Inflammatory macrophage treated with lipopolysaccharide for 4 hours (primary cell): ENCODE measurements at regions not wholly inside any gene's neighbourhood (a gene's known extent, or its start where the extent isn't known, plus 50 kb on each side); places are given as distances from the start of the nearest gene placed in this dataset.

ENCODE experiments used
- DNase-seq: peaks from one replicate; pipeline ENCODE4 v3.0.0-alpha.2; 2020

DNA sequence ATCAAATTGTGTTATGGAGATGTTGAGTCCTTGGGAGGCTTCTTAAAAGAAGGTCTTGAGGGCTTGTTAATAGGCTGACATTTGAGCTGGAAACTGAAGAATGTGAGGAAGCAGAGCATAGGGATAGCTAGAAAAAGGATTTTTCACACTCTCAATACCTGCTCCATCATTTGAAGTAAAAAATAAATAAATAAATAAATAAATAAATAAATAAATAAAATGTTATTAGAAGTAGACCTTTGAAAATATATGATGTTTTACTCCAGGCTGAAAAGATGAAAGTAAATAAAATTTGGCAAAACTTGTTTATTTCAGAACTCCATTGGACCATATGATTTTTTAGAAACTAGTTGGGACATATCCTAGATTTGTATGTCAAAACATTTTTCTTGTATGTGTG, 1757.8 kb upstream of the TENM3 start:
- no peak for DNase-seq

- no peak for DNase-seq
These were observed 1756.9 kb upstream of the TENM3 start for GRCh38 chr4:180486342-180486741.

DNA sequence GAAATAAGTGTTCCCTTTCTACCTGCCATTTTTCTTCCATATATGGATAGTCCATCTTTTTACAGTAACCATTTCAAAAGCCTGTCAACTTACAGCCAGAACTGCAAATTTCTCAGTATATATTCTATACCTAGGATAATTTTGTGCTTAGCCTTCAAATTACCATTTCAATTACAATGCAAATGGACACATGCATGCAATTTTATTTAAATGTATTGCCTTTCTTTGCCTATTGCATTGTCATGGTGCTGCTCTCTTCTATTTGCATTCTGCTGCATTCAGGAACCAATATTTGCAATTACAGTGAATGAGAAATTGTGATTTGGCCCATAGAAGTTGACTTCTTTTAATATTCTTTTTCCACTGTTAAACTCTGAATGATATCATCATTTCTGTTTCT, 1753.4 kb upstream of the TENM3 start:
- no peak for DNase-seq

DNA sequence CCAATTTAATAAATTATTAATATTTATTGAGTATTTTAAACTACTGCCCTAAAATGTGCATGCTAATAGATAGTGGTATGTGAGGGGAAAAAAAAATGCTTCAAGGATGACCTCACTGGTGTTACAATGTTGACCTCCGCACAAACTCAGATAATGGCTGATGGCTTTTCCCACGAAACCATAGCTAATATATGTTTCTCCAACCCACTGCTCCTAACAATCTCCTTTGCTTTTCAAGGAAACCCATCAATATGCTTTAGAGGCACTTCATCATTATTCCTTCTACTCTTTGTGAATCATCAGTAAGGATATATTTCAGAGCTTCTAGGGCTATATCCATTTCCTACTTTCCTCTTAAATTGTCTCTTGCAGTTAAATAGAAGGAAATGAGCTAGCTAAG, 1752.0 kb upstream of the TENM3 start:
- DNase-seq, result no peak

DNA sequence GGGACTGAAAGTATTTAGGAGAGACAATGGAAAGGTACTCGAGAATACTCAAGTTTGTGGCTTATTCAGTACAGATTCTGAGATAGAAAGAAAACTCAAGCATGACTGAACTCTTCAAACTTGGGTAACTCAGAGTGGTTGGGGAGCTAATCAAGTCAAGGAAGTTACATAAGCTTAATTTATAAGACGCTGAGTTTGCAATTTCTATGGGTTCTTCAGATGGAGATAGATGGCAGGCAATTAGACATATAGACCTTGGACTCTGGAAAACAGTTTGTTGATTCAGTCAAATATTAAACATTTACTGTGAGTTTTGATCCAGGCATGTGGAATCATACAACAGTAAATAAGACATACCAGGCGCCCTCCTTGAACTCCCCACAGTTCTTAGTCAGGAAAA, 1749.9 kb upstream of the TENM3 start:
- DNase-seq, result no peak

- no peak for DNase-seq
These were observed 1743.0 kb upstream of the TENM3 start for GRCh38 chr4:180500154-180500553.

GRCh38 chr4:180512801-180513475, 1730.3 kb upstream of the TENM3 start:
- no peak for DNase-seq

DNA sequence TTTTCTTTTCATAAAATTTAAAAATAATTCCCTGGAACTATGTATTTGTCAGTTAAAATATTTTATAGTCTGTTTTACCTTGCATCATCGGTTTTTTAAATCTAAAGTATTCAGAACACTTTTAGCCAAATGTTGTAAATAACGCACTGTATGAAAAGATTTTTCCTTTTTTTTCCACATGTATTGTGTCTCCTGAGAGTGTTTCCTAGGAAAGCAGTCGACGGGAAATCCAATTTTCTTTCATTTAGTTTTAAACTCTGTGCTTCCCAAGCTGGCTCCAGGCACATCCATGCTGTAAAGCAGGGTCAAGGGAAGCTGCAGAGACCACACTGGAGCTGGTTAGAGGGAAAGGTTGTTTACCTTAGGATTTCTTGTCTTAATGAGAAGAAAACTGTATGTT, 1724.3 kb upstream of the TENM3 start:
- DNase-seq, result no peak

GRCh38 chr4:180521181-180521580, 1722.0 kb upstream of the TENM3 start:
- DNase-seq, result no peak

DNA sequence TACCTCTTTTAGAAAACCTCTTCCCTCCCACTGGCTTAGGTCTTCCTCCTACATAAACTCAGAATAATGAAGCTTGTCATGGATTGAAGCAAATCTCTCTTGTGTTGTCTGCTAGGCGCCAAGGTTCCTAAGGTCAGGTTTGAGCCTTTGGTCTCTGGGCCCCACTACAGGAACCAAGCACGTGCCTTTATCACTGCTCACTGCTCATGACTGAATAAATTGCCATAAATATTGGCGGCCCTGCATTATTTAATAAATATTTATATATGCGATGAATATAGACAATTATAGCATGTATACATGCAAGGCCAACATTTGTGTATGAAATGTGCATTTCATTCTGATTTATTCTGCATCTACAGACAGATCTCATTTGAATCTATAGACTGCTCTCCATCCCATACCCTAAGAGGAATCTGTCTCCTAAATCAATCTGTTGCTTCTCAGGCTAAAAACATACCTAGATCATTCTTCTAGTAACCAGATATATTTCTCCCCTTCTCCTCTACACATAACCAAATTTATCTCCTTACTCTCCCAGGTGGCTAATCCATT, 1717.6 kb upstream of the TENM3 start:
- DNase-seq, result no peak

DNA sequence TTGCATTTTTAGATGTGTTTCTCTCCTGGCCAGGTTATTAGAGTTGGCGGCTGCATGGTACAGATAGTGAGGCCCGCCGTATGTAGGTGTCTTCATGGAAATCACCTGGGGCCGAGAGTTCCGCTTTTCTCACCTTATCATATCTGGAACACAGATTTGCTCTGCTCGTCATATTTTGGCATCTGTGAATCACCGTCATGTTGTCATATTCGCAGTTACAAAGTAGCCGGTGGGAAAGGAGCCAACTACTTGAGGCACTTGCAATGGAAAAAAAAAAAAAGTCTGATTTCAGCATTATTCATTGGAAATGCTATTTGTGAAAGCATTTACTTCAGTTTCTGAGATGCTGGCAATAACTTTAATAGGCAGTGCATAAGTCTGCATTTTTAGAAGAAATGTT, 1715.2 kb upstream of the TENM3 start:
- DNase-seq, result no peak

DNA sequence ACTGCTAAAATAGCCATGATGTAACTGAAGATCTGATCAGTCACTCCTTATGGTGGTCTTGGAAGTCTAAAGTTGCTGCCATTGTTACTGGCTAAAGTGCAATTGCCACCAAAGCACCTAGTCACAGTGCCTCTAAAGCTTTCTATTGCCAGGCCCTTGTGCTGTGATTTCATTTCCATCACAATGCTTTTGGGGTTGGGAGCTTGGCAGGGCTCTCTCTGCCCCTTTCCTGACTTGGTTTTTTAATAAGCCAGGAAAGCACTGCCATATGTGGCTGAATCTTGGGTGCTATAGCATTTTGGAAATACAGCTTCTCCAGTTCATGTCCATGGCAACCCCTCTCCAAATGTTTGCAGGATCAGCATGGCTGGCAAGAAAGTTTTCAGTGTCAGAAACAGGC, 1712.4 kb upstream of the TENM3 start:
- no peak for DNase-seq

- no peak for DNase-seq
These were observed 1710.5 kb upstream of the TENM3 start for GRCh38 chr4:180532691-180533090.

GRCh38 chr4:180538384-180539057, 1704.7 kb upstream of the TENM3 start:
- DNase-seq, result no peak

DNA sequence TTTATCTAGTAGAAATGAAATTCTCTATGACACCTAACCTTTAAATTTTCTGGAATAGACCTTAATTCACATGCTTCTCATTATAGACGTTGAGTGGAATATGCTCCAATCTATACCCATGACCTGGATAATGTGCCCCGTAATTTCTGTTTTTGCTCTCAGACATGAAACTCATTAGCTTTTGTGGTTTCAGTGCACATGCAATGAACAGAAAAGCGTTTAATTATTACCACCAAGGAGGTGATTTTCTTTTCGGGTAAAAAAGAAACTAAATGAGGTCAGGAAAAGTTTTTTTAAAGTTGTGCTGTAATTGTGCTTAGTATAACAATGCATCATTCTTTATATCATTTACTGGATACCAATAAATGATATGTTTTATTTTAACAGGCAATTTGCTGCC, 1703.9 kb upstream of the TENM3 start:
- DNase-seq, result no peak

DNA sequence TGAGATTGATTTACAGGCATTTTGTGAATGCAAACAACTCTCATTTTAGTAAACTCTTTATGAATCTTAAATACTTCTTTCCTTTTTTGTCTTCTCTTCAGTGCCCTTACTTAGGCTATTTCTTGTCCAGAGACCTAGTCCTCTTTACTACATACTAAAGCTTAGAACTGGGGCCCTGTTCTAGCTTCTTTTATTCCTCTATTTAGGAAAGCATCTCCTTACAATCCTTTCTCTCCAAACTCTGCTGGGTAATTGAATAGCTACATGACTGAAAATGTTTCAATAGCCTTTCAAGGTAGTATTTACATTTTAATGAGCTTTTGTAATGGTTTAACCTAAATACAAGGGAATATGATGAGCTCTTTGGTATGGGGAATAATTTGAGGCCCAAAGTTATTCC, 1701.5 kb upstream of the TENM3 start:
- no peak for DNase-seq

DNA sequence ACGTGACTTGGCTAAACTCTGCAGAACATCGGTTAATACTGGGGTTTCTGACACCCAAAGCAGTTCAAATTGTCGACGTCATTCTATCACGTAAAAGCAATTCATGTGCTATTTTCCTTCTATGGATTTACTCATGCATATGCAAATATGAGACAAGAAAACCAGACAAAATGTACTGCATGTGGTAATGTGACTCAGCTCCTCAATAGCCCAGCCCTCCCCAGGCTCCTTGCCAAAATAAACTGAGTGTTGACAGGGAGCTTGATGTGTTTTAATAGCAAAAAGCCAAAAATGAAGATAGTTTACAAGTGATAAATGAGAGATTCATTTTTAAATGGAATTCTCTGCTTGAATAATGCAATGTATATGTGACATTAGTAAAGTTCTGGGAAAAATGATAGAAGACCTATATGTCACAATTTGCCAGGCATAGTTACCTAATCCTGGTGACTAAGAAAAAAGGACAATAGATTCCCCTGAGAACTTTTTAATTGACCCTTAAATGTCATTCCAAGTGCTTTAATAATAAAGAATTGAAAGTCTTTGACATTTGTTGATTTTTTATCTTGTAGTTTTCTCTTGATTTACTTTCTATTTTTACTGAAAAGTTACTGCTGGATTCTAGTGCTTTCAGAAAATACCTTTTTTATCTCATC, 1700.6 kb upstream of the TENM3 start:
- peak; percentile 1 for DNase-seq

DNA sequence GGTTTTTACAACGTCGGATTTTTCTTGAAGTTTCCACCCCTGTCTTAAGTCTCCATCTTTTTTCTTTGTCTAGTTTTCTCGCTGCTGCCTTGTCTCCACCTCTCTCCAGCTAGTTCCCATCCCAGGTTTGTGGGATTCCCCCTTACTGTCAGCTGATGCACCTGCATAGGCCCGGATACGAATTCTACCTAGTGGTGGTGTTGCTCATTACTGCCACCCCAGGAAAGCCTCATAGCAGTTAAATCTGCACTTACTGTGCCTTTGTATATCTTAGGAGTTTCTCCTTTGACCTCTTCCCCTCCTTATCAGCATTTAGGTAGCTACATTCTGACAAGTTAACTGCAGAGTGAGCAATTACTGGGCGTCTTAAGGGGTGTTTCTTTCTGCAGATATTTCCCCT, 1693.1 kb upstream of the TENM3 start:
- no peak for DNase-seq

- DNase-seq, result no peak
These were observed 1685.9 kb upstream of the TENM3 start for GRCh38 chr4:180557348-180557747.

DNA sequence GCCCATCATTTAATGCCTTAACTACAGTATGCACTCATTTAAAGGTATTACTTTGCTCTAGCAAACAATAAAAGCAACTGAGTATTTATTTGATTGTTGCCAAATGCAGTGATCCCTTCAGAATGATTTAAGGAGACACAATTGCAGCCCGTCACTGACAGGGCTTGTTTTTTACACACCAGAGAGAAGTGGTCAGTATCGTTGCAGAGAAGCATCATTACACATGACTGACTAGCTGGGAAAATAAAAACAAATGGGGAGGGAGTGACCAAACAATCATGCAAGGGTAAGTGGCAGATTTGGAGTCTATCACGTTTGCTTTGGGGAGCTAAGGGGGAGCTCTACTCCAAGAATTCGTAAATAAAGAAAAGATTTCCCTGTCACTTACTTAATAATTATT, 1685.3 kb upstream of the TENM3 start:
- no peak for DNase-seq

DNA sequence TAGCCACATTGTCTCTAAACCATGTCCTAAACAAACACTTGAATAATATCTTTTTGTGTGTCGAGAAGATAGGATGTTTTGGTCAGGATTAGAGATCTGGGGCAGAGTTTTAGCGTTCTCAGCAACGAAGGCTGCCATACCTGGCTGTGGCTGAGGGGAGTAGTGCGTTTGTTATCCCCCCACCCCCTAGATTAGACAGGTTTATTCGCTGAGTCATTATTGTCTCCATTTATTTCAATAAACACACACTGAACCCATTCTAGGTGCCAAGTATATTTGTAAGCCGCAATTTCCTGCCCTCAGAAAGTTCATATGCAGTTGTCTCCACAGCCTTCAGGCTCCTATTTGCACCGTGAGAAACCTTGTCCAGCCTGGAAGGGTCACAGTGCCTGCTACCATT, 1684.8 kb upstream of the TENM3 start:
- DNase-seq, result no peak

GRCh38 chr4:180560896-180561295, 1682.3 kb upstream of the TENM3 start:
- DNase-seq, result peak; percentile 44

DNA sequence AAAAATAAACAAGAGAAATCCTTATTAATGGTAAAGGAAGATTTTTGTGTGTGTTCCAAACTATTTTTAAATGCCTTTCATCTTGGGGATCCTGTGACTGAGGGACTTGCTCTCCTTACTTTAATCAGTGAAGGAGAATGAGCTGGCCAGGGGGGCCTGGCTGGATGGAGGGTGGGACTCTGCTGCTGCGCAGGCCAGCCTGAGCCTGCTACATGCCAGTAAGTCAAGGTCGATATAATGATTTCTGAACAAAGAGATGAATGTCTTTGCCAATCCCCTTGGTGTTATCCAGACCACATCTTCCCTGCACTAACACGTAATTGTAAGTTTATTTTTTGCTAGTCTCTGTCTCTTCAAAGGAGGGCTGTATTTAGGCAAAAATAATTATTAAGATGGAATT, 1679.2 kb upstream of the TENM3 start:
- DNase-seq, result no peak

DNA sequence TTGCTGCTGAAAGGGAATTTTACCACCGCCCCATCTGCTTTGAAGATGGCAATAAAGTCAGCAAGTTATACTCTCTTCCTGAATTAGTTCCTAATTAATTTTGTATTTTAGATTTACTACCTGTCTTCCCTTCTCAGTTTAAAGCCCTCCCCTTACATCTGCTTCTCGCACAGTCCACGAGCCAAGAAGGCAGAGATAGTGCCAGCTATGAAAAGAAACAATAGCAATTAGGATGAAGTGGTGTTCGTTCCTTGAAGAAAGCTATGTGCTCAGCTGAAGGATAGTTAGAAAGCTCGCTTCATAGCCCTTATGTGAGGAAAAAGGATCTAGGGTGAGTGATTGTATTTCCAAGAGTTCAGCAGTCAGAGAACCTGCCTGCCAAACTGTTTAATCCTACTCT, 1678.8 kb upstream of the TENM3 start:
- DNase-seq, result no peak
